ENCODE measurements at regions not wholly inside any gene's neighbourhood (a gene's known extent, or its start where the extent isn't known, plus 50 kb on each side); places are given as distances from the start of the nearest gene placed in this dataset.

DNA sequence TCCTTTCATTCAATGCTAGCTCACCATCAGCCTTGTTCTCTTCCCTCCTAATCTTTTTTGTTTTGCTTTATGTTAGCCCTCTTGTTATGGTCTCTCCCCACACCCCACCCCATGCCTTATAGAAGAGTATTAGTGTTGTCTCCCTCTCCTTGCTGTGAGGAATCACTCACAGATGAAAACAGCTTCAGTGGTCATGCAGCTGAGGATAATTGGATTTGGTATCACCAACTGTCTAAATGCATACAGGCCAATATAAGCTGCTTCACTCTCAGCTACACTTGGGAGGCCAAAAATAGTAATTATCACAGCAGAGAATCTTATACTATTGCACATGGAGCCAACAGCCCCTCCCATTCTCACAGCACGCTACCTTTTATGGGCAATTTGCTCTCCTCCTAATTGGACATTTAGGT, 494.6 kb upstream of the FAM241A start:
- no peaks in the 10 kb centered on the region for H3K79me2 ChIP-seq (ENCODE audit: low read length)
- H2AFZ ChIP-seq (ENCODE audit: low read length): no peak overlapping the region
- no peaks in the 10 kb centered on the region for H3K9me3 ChIP-seq (ENCODE audit: low read length)
- no peaks in the 10 kb centered on the region for H4K20me1 ChIP-seq (ENCODE audit: insufficient read depth, low read depth, low read length)
- H3K36me3 ChIP-seq (ENCODE audit: insufficient read depth, low read length): no peaks in the 10 kb centered on the region
- DNase-seq: no peak
- no peak overlapping the region for H3K27ac ChIP-seq (ENCODE audit: low read length)
- H3K9me2 ChIP-seq (replicated peaks; ENCODE audit: insufficient read depth, low read length): no peaks in the 10 kb centered on the region
- no peak overlapping the region for H3K4me2 ChIP-seq (ENCODE audit: low read depth, low read length, poor library complexity, severe bottlenecking)
- H3K4me3 ChIP-seq (ENCODE audit: low read length): no peak overlapping the region
- H3K9ac ChIP-seq (ENCODE audit: low read length): no peak overlapping the region
- H3K27me3 ChIP-seq (ENCODE audit: low read length): 0 out of 2 replicates have a peak, but pooled peaks cover 3% of the 10 kb centered on the region
- H3K4me1 ChIP-seq (ENCODE audit: low read length): no peaks in the 10 kb centered on the region

- Histone ChIP-seq H3K27ac (ENCODE audit: low read length) (no peak overlapping the region), H4K20me1 (ENCODE audit: insufficient read depth, low read depth, low read length) (no peaks in the 10 kb centered on the region), H3K4me2 (ENCODE audit: low read depth, low read length, poor library complexity, severe bottlenecking) (no peak overlapping the region), H3K9ac (ENCODE audit: low read length) (no peak overlapping the region), H3K4me1 (ENCODE audit: low read length) (no peaks in the 10 kb centered on the region), H3K9me2 (replicated peaks; ENCODE audit: insufficient read depth, low read length) (no peaks in the 10 kb centered on the region), H3K79me2 (ENCODE audit: low read length) (no peaks in the 10 kb centered on the region), H3K9me3 (ENCODE audit: low read length) (no peaks in the 10 kb centered on the region), H3K36me3 (ENCODE audit: insufficient read depth, low read length) (no peaks in the 10 kb centered on the region), H3K4me3 (ENCODE audit: low read length) (no peak overlapping the region), H3K27me3 (ENCODE audit: low read length) (0 out of 2 replicates have a peak, but pooled peaks cover 3% of the 10 kb centered on the region), H2AFZ (ENCODE audit: low read length) (no peak overlapping the region)
- DNase-seq: no peak
Measured at GRCh38 chr4:111652236-111652635, 493.0 kb upstream of the FAM241A start.

GRCh38 chr4:111652986-111653385, 492.3 kb upstream of the FAM241A start:
- H2AFZ ChIP-seq (ENCODE audit: low read length): no peak overlapping the region
- H4K20me1 ChIP-seq (ENCODE audit: insufficient read depth, low read depth, low read length): no peaks in the 10 kb centered on the region
- no peak for DNase-seq
- no peak overlapping the region for H3K4me3 ChIP-seq (ENCODE audit: low read length)
- no peak overlapping the region for H3K9ac ChIP-seq (ENCODE audit: low read length)
- H3K9me3 ChIP-seq (ENCODE audit: low read length): no peaks in the 10 kb centered on the region
- no peak overlapping the region for H3K27ac ChIP-seq (ENCODE audit: low read length)
- no peaks in the 10 kb centered on the region for H3K79me2 ChIP-seq (ENCODE audit: low read length)
- H3K4me2 ChIP-seq (ENCODE audit: low read depth, low read length, poor library complexity, severe bottlenecking): no peak overlapping the region
- H3K4me1 ChIP-seq (ENCODE audit: low read length): no peaks in the 10 kb centered on the region
- H3K27me3 ChIP-seq (ENCODE audit: low read length): 0 out of 2 replicates have a peak, but pooled peaks cover 3% of the 10 kb centered on the region
- H3K9me2 ChIP-seq (replicated peaks; ENCODE audit: insufficient read depth, low read length): no peaks in the 10 kb centered on the region
- H3K36me3 ChIP-seq (ENCODE audit: insufficient read depth, low read length): no peaks in the 10 kb centered on the region

DNA sequence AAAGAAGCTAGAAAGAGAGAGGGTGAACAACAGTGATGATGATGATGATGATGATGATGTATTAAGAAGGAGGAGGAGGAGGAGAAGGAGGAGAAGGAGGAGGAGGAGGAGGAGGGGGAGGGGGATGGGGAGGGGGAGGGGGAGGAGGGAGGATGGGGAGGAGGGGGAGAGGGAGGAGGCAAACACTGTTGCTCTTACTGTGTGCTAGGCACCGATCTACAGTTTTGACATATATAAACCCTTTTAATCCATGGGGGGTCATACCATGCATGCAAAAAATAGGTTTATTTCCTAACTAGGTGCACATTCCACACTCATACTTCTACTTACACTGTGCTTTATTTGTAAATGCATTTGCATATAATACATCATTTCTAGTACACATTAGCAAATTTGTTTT, 482.8 kb upstream of the FAM241A start:
- Histone ChIP-seq H3K4me2 (ENCODE audit: low read depth, low read length, poor library complexity, severe bottlenecking) (no peak overlapping the region), H3K9me3 (ENCODE audit: low read length) (no peaks in the 10 kb centered on the region), H3K9ac (ENCODE audit: low read length) (no peak overlapping the region), H4K20me1 (ENCODE audit: insufficient read depth, low read depth, low read length) (no peaks in the 10 kb centered on the region), H2AFZ (ENCODE audit: low read length) (no peak overlapping the region), H3K27me3 (ENCODE audit: low read length) (no peaks in the 10 kb centered on the region), H3K4me3 (ENCODE audit: low read length) (no peak overlapping the region), H3K9me2 (replicated peaks; ENCODE audit: insufficient read depth, low read length) (no peaks in the 10 kb centered on the region), H3K27ac (ENCODE audit: low read length) (no peak overlapping the region), H3K4me1 (ENCODE audit: low read length) (no peaks in the 10 kb centered on the region), H3K79me2 (ENCODE audit: low read length) (no peaks in the 10 kb centered on the region), H3K36me3 (ENCODE audit: insufficient read depth, low read length) (no peaks in the 10 kb centered on the region)
- no peak for DNase-seq

DNA sequence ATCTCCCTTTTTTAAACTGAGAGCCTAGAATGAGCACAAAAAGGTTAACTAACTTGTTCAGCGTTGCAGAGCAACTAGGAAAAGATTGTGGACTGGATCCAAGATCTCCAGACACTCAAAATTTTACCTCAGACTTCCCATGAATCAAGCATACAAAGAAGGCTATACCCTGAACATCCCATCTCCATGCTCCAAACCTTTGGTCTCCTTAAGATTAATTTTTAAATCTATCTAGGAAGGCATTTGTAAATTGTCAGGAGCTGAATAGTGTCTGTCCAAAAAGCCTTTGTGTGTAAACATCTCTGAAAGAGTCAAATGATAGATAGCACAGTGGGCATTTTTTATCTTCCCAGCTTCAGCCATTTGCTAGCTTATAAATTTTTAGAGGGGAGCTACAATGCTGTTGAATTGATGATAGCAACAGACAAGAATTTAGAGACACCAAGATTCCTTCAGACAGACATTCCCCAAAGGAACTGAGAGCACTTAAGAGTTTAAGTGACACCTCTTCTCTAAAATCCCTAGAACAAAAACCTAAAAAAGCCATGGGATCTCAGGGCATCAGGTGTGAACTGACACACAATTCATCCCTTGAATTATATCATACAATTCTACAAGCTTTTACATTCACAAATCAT, 480.8 kb upstream of the FAM241A start:
- Histone ChIP-seq H3K9me3 (ENCODE audit: low read length) (no peaks in the 10 kb centered on the region), H3K4me2 (ENCODE audit: low read depth, low read length, poor library complexity, severe bottlenecking) (no peak overlapping the region), H2AFZ (ENCODE audit: low read length) (no peak overlapping the region), H3K4me1 (ENCODE audit: low read length) (no peaks in the 10 kb centered on the region), H4K20me1 (ENCODE audit: insufficient read depth, low read depth, low read length) (no peaks in the 10 kb centered on the region), H3K79me2 (ENCODE audit: low read length) (no peaks in the 10 kb centered on the region), H3K9me2 (replicated peaks; ENCODE audit: insufficient read depth, low read length) (no peaks in the 10 kb centered on the region), H3K9ac (ENCODE audit: low read length) (no peak overlapping the region), H3K27ac (ENCODE audit: low read length) (no peak overlapping the region), H3K36me3 (ENCODE audit: insufficient read depth, low read length) (no peaks in the 10 kb centered on the region), H3K4me3 (ENCODE audit: low read length) (no peak overlapping the region), H3K27me3 (ENCODE audit: low read length) (no peaks in the 10 kb centered on the region)
- no peak for DNase-seq

DNA sequence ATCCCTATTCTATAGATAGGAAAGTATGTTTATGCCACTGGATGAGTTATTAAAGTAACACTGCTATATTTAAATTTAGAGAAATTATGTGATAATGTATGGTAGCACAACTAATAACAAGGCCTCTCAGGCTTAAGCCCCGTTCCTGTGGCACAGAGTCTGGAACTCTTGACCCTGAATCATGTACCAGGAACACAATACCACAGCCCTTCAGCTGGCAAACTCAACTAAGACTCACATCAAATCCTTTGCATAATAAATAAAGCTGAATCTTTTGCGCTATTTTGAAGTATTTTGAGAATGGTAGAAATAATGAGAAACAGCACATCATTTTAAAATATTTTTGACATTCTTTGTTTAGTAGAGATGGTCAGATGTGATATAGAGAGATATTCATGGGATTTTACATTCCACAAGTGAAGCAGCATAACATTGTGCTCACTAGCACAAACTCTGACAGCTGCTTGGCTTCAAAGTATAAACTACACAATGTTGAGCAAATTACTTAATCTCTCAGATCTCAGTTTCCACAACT, 478.4 kb upstream of the FAM241A start:
- no peaks in the 10 kb centered on the region for H3K79me2 ChIP-seq (ENCODE audit: low read length)
- no peak overlapping the region for H3K27ac ChIP-seq (ENCODE audit: low read length)
- no peak overlapping the region for H2AFZ ChIP-seq (ENCODE audit: low read length)
- no peaks in the 10 kb centered on the region for H3K27me3 ChIP-seq (ENCODE audit: low read length)
- no peaks in the 10 kb centered on the region for H4K20me1 ChIP-seq (ENCODE audit: insufficient read depth, low read depth, low read length)
- no peak overlapping the region for H3K9ac ChIP-seq (ENCODE audit: low read length)
- H3K9me2 ChIP-seq (replicated peaks; ENCODE audit: insufficient read depth, low read length): no peaks in the 10 kb centered on the region
- no peaks in the 10 kb centered on the region for H3K36me3 ChIP-seq (ENCODE audit: insufficient read depth, low read length)
- no peak overlapping the region for H3K4me2 ChIP-seq (ENCODE audit: low read depth, low read length, poor library complexity, severe bottlenecking)
- no peaks in the 10 kb centered on the region for H3K4me1 ChIP-seq (ENCODE audit: low read length)
- DNase-seq: no peak
- no peak overlapping the region for H3K4me3 ChIP-seq (ENCODE audit: low read length)
- H3K9me3 ChIP-seq (ENCODE audit: low read length): no peaks in the 10 kb centered on the region

DNA sequence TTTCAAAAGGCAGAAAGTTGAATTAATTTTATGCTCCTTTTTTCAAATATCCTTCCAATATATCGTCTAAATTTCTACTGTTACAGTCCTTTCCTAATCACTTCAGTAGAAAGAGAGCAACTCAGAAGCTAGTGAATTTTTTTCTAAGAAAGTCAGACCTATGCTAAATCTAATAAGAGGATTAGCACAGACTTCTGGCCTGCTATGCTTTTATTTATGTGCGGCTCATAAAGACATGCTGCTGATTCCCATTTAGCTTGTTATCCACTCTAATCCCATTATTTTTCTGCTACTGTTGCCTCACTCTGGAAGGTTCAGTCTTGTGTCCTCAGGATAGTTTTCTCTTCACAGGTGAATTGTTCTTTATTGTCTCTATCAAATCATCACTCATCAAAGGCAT, 473.5 kb upstream of the FAM241A start:
- no peaks in the 10 kb centered on the region for H3K4me1 ChIP-seq (ENCODE audit: low read length)
- H3K36me3 ChIP-seq (ENCODE audit: insufficient read depth, low read length): no peaks in the 10 kb centered on the region
- H4K20me1 ChIP-seq (ENCODE audit: insufficient read depth, low read depth, low read length): no peaks in the 10 kb centered on the region
- no peaks in the 10 kb centered on the region for H3K9me3 ChIP-seq (ENCODE audit: low read length)
- no peaks in the 10 kb centered on the region for H3K27me3 ChIP-seq (ENCODE audit: low read length)
- no peaks in the 10 kb centered on the region for H3K79me2 ChIP-seq (ENCODE audit: low read length)
- DNase-seq: no peak
- no peak overlapping the region for H3K9ac ChIP-seq (ENCODE audit: low read length)
- no peak overlapping the region for H2AFZ ChIP-seq (ENCODE audit: low read length)
- H3K9me2 ChIP-seq (replicated peaks; ENCODE audit: insufficient read depth, low read length): no peaks in the 10 kb centered on the region
- no peak overlapping the region for H3K4me3 ChIP-seq (ENCODE audit: low read length)
- H3K27ac ChIP-seq (ENCODE audit: low read length): no peak overlapping the region
- H3K4me2 ChIP-seq (ENCODE audit: low read depth, low read length, poor library complexity, severe bottlenecking): no peak overlapping the region

GRCh38 chr4:111675746-111676145, 469.5 kb upstream of the FAM241A start:
- Histone ChIP-seq H3K4me3 (ENCODE audit: low read length) (no peak overlapping the region), H3K9ac (ENCODE audit: low read length) (no peak overlapping the region)
- DNase-seq: no peak

More at GRCh38 chr4:111675746-111676145, 469.5 kb upstream of the FAM241A start:
- Histone ChIP-seq H3K4me2 (ENCODE audit: low read depth, low read length, poor library complexity, severe bottlenecking) (no peak overlapping the region), H3K4me1 (ENCODE audit: low read length) (no peaks in the 10 kb centered on the region), H3K27ac (ENCODE audit: low read length) (no peak overlapping the region), H3K9me3 (ENCODE audit: low read length) (no peaks in the 10 kb centered on the region), H4K20me1 (ENCODE audit: insufficient read depth, low read depth, low read length) (no peaks in the 10 kb centered on the region), H3K36me3 (ENCODE audit: insufficient read depth, low read length) (no peaks in the 10 kb centered on the region), H3K9me2 (replicated peaks; ENCODE audit: insufficient read depth, low read length) (no peaks in the 10 kb centered on the region), H2AFZ (ENCODE audit: low read length) (no peak overlapping the region), H3K79me2 (ENCODE audit: low read length) (no peaks in the 10 kb centered on the region), H3K27me3 (ENCODE audit: low read length) (no peaks in the 10 kb centered on the region)

Data from Karpas-422 (cell line).